ENCODE measurements at regions not wholly inside any gene's neighbourhood (a gene's known extent, or its start where the extent isn't known, plus 50 kb on each side); places are given as distances from the start of the nearest gene placed in this dataset.

GRCh38 chr5:167948251-167948650 is 343.2 kb upstream of the WWC1 start:
- no peak for TF ChIP-seq CTCF (IDR thresholded peaks at IDR 0.05; ENCODE audit: low read length)
- no peak for TF ChIP-seq EZH2 (IDR thresholded peaks at IDR 0.05; ENCODE audit: borderline replicate concordance, low read length)
